Panc1 (cell line): ENCODE measurements at regions not wholly inside any gene's neighbourhood (a gene's known extent, or its start where the extent isn't known, plus 50 kb on each side); places are given as distances from the start of the nearest gene placed in this dataset.

Experiments used
- ATAC-seq: fragments of 200-7000 bp; cut with Tn5 transposase; 2 replicates; pipeline ENCODE4 v1.9.1; 2020; ENCODE audit warnings: mild to moderate bottlenecking, moderate library complexity
- BruUV-seq: library from RNA; stranded (reverse); fragments of 400-500 nt; replicated peaks from 2 replicates; lab custom pipeline; 2021; lab: Mats Ljungman, UMichigan
- CTCF ChIA-PET: fragments of 300-600 bp; sonication (Branson Sonifier 250); formaldehyde crosslinking; loops from one replicate; lab custom pipeline; 2022; ENCODE audit warnings: antibody characterized with exemption; lab: Charles Lee
- POLR2A ChIA-PET: fragments of 300-600 bp; sonication (Branson Sonifier 250); formaldehyde crosslinking; loops from one replicate; lab custom pipeline; 2022; ENCODE audit warnings: antibody characterized with exemption; lab: Charles Lee
- DNase-seq: peaks from one replicate; pipeline ENCODE4 v3.0.0-alpha.2; 2010; ENCODE audit warnings: low read depth, low spot score
- H3K27ac ChIP-seq: 2 replicates; pipeline ENCODE4 v1.5.1; 2011; ENCODE audit warnings: mild to moderate bottlenecking, low read length, inconsistent platforms
- H3K27me3 ChIP-seq: fragments of 200-500 bp; sonication (Bioruptor generic); 2 replicates; pipeline ENCODE4 v1.6.0; 2014; ENCODE audit warnings: low read length, inconsistent platforms; ENCODE audit not compliant: control insufficient read depth, insufficient read depth
- H3K36me3 ChIP-seq: fragments of 200-500 bp; sonication (Bioruptor generic); 2 replicates; pipeline ENCODE4 v1.5.1; 2014; ENCODE audit warnings: inconsistent platforms, mild to moderate bottlenecking, low read length, moderate library complexity; ENCODE audit not compliant: control insufficient read depth, insufficient read depth
- H3K4me1 ChIP-seq: 2 replicates; pipeline ENCODE4 v1.5.1; 2011; ENCODE audit warnings: inconsistent platforms, mild to moderate bottlenecking, low read length, moderate library complexity; ENCODE audit not compliant: control insufficient read depth, insufficient read depth
- H3K4me3 ChIP-seq, 2 experiments: 2 replicates each; pipeline ENCODE4 v1.5.1; 2011 to 2012; ENCODE audit warnings: low read depth in 2 of 2, low read length in 2 of 2, mild to moderate bottlenecking in 2 of 2, inconsistent platforms in 1 of 2, moderate library complexity in 1 of 2
- H3K9me3 ChIP-seq: fragments of 200-500 bp; sonication (Bioruptor generic); 2 replicates; pipeline ENCODE4 v1.5.1; 2014; ENCODE audit warnings: low read depth, mild to moderate bottlenecking, inconsistent platforms, low read length, moderate library complexity; ENCODE audit not compliant: control insufficient read depth, insufficient read depth
- POLR2AphosphoS5 ChIP-seq: IDR thresholded peaks from 2 replicates; pipeline ENCODE4 v1.6.1; 2012; ENCODE audit warnings: mild to moderate bottlenecking, low read depth, low read length, moderate library complexity
- SIN3A ChIP-seq: IDR thresholded peaks from 2 replicates; pipeline ENCODE4 v1.6.1; 2012; ENCODE audit warnings: low read depth, mild to moderate bottlenecking, low read length, moderate library complexity, borderline replicate concordance; ENCODE audit not compliant: insufficient read depth
- TCF7L2 ChIP-seq: IDR thresholded peaks from 2 replicates; pipeline ENCODE4 v1.6.1; 2011; ENCODE audit warnings: mild to moderate bottlenecking, low read depth, low read length, inconsistent platforms
- in situ Hi-C: cut with HindIII; loops from 2 replicates; pipeline ENCODE4 v1.10.0; 2016; ENCODE audit warnings: low sequenced_read_pairs, low pct_unique_long_range_greater_than_20kb
- intact Hi-C: fragments of 100-400 bp; cut with micrococcal nuclease; formaldehyde crosslinking; loops from one replicate; pipeline ENCODE4 v1.10.0; 2022; ENCODE audit not compliant: unreplicated experiment
- TF ChIP-seq, protein P1 (sequence below): fragments of 450-650 bp; IDR thresholded peaks from 2 replicates; pipeline ENCODE4 v1.5.1; 2017; ENCODE audit warnings: mild to moderate bottlenecking
- TF ChIP-seq, protein P2 (sequence below), 2 experiments: IDR thresholded peaks; 2 replicates each; pipeline ENCODE4 v1.6.1; 2011 to 2012; ENCODE audit warnings: low read depth in 2 of 2, control low read depth in 1 of 2, low read length in 1 of 2, mild to moderate bottlenecking in 1 of 2, moderate library complexity in 1 of 2; ENCODE audit not compliant: insufficient read depth in 1 of 2

DNA sequence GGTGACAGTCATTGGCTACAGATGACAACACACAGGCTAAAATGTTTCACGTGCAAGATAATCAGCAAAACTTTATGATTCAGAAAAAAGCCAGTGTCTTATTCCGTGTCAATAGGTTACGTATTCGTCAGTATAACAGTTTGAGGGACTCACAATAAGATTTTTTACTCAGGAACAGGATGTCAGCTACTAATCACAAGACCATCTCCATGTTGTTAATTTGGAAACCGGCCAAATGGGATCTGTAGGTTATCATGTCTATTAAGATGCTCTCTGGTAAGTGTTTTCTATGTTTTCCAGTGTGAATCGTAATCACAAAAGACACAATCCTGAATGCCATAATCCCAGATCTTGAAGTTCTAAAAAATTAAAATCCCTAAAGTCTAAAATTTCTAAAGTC lies 197.3 kb downstream of the ETV1 start:
- BruUV-seq: no TSS peak
- TF ChIP-seq, protein P1, sequence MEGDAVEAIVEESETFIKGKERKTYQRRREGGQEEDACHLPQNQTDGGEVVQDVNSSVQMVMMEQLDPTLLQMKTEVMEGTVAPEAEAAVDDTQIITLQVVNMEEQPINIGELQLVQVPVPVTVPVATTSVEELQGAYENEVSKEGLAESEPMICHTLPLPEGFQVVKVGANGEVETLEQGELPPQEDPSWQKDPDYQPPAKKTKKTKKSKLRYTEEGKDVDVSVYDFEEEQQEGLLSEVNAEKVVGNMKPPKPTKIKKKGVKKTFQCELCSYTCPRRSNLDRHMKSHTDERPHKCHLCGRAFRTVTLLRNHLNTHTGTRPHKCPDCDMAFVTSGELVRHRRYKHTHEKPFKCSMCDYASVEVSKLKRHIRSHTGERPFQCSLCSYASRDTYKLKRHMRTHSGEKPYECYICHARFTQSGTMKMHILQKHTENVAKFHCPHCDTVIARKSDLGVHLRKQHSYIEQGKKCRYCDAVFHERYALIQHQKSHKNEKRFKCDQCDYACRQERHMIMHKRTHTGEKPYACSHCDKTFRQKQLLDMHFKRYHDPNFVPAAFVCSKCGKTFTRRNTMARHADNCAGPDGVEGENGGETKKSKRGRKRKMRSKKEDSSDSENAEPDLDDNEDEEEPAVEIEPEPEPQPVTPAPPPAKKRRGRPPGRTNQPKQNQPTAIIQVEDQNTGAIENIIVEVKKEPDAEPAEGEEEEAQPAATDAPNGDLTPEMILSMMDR: no peak
- TF ChIP-seq SIN3A (no peak), TCF7L2 (no peak), POLR2AphosphoS5 (no peak)
- TF ChIP-seq, protein P2, sequence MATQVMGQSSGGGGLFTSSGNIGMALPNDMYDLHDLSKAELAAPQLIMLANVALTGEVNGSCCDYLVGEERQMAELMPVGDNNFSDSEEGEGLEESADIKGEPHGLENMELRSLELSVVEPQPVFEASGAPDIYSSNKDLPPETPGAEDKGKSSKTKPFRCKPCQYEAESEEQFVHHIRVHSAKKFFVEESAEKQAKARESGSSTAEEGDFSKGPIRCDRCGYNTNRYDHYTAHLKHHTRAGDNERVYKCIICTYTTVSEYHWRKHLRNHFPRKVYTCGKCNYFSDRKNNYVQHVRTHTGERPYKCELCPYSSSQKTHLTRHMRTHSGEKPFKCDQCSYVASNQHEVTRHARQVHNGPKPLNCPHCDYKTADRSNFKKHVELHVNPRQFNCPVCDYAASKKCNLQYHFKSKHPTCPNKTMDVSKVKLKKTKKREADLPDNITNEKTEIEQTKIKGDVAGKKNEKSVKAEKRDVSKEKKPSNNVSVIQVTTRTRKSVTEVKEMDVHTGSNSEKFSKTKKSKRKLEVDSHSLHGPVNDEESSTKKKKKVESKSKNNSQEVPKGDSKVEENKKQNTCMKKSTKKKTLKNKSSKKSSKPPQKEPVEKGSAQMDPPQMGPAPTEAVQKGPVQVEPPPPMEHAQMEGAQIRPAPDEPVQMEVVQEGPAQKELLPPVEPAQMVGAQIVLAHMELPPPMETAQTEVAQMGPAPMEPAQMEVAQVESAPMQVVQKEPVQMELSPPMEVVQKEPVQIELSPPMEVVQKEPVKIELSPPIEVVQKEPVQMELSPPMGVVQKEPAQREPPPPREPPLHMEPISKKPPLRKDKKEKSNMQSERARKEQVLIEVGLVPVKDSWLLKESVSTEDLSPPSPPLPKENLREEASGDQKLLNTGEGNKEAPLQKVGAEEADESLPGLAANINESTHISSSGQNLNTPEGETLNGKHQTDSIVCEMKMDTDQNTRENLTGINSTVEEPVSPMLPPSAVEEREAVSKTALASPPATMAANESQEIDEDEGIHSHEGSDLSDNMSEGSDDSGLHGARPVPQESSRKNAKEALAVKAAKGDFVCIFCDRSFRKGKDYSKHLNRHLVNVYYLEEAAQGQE (IDR thresholded peaks at IDR 0.05; ENCODE audit: insufficient read depth in 1 of 2, low read depth in 2 of 2, low read length in 1 of 2): no peak
- CTCF ChIA-PET: no interaction called here
- H3K9me3 ChIP-seq: no peaks in the 10 kb centered on the region; the same call in 1 of the 2 replicates
- H3K27me3 ChIP-seq: no peaks in the 10 kb centered on the region
- POLR2A ChIA-PET: no interaction called here
- in situ Hi-C loops (no loop called here), intact Hi-C loops (no loop called here)
- no peaks in the 10 kb centered on the region for H3K4me1 ChIP-seq
- no peak overlapping the region for H3K4me3 ChIP-seq
- DNase-seq (no peak), ATAC-seq (no peak)
- no peak overlapping the region for H3K27ac ChIP-seq
- no peaks in the 10 kb centered on the region for H3K36me3 ChIP-seq

DNA sequence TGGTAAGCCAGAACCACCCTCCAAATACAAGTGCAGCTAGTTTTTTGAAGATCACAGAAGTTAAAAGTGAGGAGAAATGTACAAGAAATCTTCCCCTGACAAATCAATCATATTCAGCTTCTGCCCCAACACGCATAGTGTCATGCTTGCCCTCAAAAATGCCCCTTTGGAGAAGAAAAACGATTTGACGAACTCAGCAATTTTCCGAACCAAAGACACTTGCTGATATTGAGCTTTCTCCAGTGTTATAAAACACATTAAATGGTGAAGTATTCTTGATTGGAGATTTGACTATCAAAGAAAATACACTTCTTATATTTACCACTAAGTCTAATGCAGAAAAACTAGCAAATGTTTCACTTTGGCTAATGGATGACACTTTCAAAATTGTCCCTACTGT lies 195.5 kb downstream of the ETV1 start:
- intact Hi-C loops (no loop called here), in situ Hi-C loops (no loop called here)
- DNase-seq: no peak
- H3K36me3 ChIP-seq: no peaks in the 10 kb centered on the region
- no peak for ATAC-seq
- H3K27me3 ChIP-seq: no peaks in the 10 kb centered on the region
- TF ChIP-seq TCF7L2: no peak
- TF ChIP-seq POLR2AphosphoS5: no peak
- TF ChIP-seq, protein P2 (IDR thresholded peaks at IDR 0.05; ENCODE audit: insufficient read depth in 1 of 2, low read depth in 2 of 2, low read length in 1 of 2): no peak
- no peak for TF ChIP-seq SIN3A
- TF ChIP-seq, protein P1: no peak
- BruUV-seq: no TSS peak
- H3K27ac ChIP-seq: no peak overlapping the region
- H3K4me3 ChIP-seq: no peak overlapping the region
- ChIA-PET POLR2A (no interaction called here), CTCF (no interaction called here)
- H3K4me1 ChIP-seq: no peaks in the 10 kb centered on the region
- H3K9me3 ChIP-seq: peaks cover 3% of the 10 kb centered on the region; the same call in 1 of the 2 replicates
